Muscle layer of duodenum (tissue), 2 donors: ENCODE measurements at regions not wholly inside any gene's neighbourhood (a gene's known extent, or its start where the extent isn't known, plus 50 kb on each side); places are given as distances from the start of the nearest gene placed in this dataset.
A peak's percentile ranks its signal among the peaks of the same experiment; 100 is the strongest.

Experiments used
- H3K27ac ChIP-seq: one replicate; pipeline ENCODE4 v1.7.0; 2013; ENCODE audit warnings: mild to moderate bottlenecking, low read length
- H3K27me3 ChIP-seq: one replicate; pipeline ENCODE4 v1.7.0; 2013; ENCODE audit warnings: low read depth, mild to moderate bottlenecking, control low read depth, low read length
- H3K36me3 ChIP-seq, 2 donors: one replicate each; pipeline ENCODE4 v1.7.0; 2013; ENCODE audit warnings: low read length in 2 of 2, control low read depth in 1 of 2, mild to moderate bottlenecking in 1 of 2; ENCODE audit not compliant: insufficient read depth in 2 of 2, control insufficient read depth in 1 of 2
- H3K4me1 ChIP-seq, 2 donors: one replicate each; pipeline ENCODE4 v1.7.0; 2013; ENCODE audit warnings: low read length in 2 of 2, mild to moderate bottlenecking in 2 of 2, control low read depth in 1 of 2, moderate library complexity in 1 of 2; ENCODE audit not compliant: insufficient read depth in 2 of 2, control insufficient read depth in 1 of 2
- H3K4me3 ChIP-seq, 2 donors: one replicate each; pipeline ENCODE4 v1.7.0; 2013; ENCODE audit warnings: low read length in 2 of 2, low read depth in 1 of 2, mild to moderate bottlenecking in 1 of 2
- H3K9me3 ChIP-seq, 2 donors: one replicate each; pipeline ENCODE4 v1.7.0; 2013; ENCODE audit warnings: low read length in 2 of 2, control low read depth in 1 of 2, mild to moderate bottlenecking in 1 of 2; ENCODE audit not compliant: control insufficient read depth in 1 of 2
- donor health status: healthy.

GRCh38 chr2:174667250-174667860, 69.8 kb upstream of the WIPF1 start:
- Histone ChIP-seq H3K27me3 (no peaks in the 10 kb centered on the region), H3K4me3 (no peak overlapping the region), H3K9me3 (no peaks in the 10 kb centered on the region), H3K4me1 (peaks cover 25 to 60% of the 10 kb centered on the region in 2 donors), H3K27ac (peak overlapping the region; percentile 52), H3K36me3 (peaks cover 0 to 2% of the 10 kb centered on the region in 2 donors)

DNA sequence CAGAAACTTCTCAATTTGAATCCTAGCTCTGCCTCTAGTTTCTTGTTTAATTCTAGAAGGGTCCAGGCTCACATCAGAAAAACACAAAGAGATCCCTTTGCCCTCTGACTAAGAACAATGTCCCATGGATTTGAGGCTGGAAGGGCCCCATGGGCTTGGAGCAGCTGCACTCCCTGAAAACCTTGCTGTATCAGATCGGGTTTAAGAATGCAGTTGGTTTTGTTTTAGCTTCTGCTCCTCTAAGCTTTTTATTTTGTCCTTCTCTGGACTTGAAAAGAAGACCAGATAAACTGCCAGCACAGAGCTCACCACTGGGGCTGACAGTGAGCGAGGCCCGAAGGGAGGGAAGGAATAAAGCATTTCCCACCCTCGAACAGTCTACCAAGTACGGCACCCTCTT, 69.2 kb upstream of the WIPF1 start:
- H3K36me3 ChIP-seq: peaks cover 0 to 2% of the 10 kb centered on the region in 2 donors
- H3K4me1 ChIP-seq: peaks cover 25 to 62% of the 10 kb centered on the region in 2 donors
- no peaks in the 10 kb centered on the region for H3K27me3 ChIP-seq
- H3K27ac ChIP-seq: peak overlapping the region; percentile 52
- H3K9me3 ChIP-seq: no peaks in the 10 kb centered on the region
- no peak overlapping the region for H3K4me3 ChIP-seq

- Histone ChIP-seq H3K4me1 (peaks cover 25 to 62% of the 10 kb centered on the region in 2 donors), H3K4me3 (no peak overlapping the region), H3K9me3 (no peaks in the 10 kb centered on the region), H3K27me3 (no peaks in the 10 kb centered on the region), H3K27ac (peak overlapping the region; percentile 52), H3K36me3 (peaks cover 0 to 2% of the 10 kb centered on the region in 2 donors)
Measured at GRCh38 chr2:174666312-174666711, 68.7 kb upstream of the WIPF1 start.

- peaks cover 25 to 60% of the 10 kb centered on the region in 2 donors for H3K4me1 ChIP-seq
- peak overlapping the region; percentile 61 for H3K27ac ChIP-seq
- peak overlapping the region in 1 of 2 donors; percentile 13 for H3K4me3 ChIP-seq
Measured at GRCh38 chr2:174664084-174664759, 66.6 kb upstream of the WIPF1 start.

DNA sequence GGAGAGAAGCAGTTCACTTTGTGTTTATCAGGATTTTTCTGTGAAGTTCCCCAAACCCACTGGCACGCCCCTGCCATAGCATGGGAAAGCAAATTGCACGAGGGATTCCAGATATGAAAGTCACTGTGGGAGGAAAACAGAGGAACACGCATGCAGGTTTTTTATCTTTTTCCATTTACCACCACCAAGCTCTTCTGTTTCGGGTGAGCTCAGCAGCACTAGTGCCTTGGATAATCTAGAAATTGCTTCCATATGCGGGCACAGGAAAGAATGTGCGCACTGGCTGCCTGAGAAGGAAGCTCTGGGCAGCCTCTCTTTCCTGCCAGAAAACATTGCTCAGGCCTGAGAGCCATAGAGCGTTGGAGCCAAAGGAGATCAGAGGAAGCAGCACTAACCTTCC, 65.9 kb upstream of the WIPF1 start:
- Histone ChIP-seq H3K27ac (peak overlapping the region; percentile 61), H3K4me3 (peak overlapping the region in 1 of 2 donors; percentile 13), H3K4me1 (peaks cover 22 to 58% of the 10 kb centered on the region in 2 donors), H3K9me3 (no peaks in the 10 kb centered on the region), H3K27me3 (no peaks in the 10 kb centered on the region), H3K36me3 (peaks cover 0 to 2% of the 10 kb centered on the region in 2 donors)

More at GRCh38 chr2:174664084-174664759, 66.6 kb upstream of the WIPF1 start:
- Histone ChIP-seq H3K36me3 (peaks cover 0 to 2% of the 10 kb centered on the region in 2 donors), H3K9me3 (no peaks in the 10 kb centered on the region), H3K27me3 (no peaks in the 10 kb centered on the region)

GRCh38 chr2:174662859-174663258, 65.3 kb upstream of the WIPF1 start:
- peak overlapping the region; percentile 50 for H3K27ac ChIP-seq

GRCh38 chr2:174662459-174662858, 64.9 kb upstream of the WIPF1 start:
- H3K36me3 ChIP-seq: no peaks in the 10 kb centered on the region
- H3K9me3 ChIP-seq: no peaks in the 10 kb centered on the region
- no peak overlapping the region for H3K27ac ChIP-seq
- no peaks in the 10 kb centered on the region for H3K27me3 ChIP-seq
- H3K4me3 ChIP-seq: no peak overlapping the region
- H3K4me1 ChIP-seq: peaks cover 11 to 47% of the 10 kb centered on the region in 2 donors

More at GRCh38 chr2:174662859-174663258, 65.3 kb upstream of the WIPF1 start:
- Histone ChIP-seq H3K9me3 (no peaks in the 10 kb centered on the region), H3K36me3 (no peaks in the 10 kb centered on the region), H3K4me1 (peaks cover 15 to 51% of the 10 kb centered on the region in 2 donors), H3K27me3 (no peaks in the 10 kb centered on the region), H3K4me3 (no peak overlapping the region)

DNA sequence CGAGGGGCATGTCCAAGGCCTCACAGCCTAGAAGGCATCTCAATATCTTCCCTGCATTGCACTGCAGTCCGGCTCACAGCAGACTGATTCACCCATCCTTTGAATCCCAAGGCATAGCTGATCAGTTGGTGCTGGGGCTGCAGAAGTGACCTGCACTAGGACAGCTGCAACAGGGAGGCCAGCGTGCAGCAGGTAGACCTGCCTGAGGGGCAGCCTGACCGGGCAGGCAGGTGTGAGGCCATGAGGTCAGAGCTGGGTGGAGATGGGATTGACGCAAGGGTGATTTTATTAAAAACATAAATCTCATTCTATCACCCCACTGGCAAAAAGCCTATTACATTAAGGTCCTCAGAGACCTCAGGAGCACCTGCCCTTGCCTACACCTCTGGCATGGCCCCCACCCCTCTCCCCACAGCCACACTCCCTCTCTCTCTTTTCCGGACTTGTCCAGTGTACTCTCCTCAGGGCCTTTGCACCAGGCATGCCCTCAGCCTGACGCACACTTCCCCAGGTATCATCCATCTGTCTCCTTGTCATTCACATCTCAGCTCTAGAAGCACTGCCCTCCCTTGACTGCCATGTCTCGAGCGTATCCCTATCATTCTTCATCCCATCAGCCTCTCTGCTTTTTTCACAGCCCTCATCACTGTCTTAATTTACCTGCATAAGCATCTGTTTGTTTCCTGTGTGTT, 63.5 kb upstream of the WIPF1 start:
- Histone ChIP-seq H3K4me1 (peaks cover 0 to 48% of the 10 kb centered on the region in 2 donors), H3K4me3 (no peak overlapping the region), H3K27me3 (no peaks in the 10 kb centered on the region), H3K27ac (no peak overlapping the region), H3K9me3 (peaks cover 0 to under 1% of the 10 kb centered on the region in 2 donors), H3K36me3 (peaks cover 0 to 4% of the 10 kb centered on the region in 2 donors)

DNA sequence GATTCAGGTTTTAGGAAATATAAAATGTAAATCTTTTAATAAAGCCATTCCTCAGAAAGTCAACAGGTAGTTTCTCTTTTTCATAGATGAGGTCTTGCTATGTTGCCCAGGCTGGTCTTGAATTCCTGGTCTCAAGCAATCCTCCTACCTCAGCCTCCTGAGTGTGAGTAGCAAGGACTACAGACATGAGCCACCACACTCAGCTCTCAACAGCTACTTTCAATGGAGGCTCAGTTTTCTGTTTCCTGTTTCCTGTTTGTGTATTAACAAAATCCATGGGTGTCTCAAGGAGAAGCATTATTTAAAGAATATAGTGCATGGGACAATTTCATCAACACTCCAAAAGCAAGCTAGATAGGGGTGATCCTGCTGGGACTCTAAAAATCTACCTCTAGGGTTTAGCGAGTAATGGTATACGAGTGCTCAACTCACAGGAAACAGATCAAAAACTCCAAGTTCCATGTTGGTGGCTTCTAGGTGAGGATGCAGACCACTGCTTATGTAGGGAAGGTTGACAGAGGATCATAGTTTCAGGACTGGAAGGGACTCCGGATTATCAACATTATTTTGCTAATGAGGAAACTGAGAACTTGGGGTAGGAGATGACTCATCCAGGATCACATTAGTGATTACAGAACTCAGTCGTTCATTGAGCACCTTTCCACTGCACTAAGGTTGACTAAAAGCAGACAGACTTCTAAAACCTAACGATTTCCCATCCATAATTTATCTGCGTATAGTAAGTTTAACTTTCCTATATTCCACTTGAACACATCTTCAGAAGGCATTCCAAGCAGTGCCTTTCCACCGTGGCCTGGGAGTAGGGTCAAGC, 61.7 kb upstream of the WIPF1 start:
- Histone ChIP-seq H3K36me3 (peaks cover 0 to 8% of the 10 kb centered on the region in 2 donors), H3K4me1 (peaks cover 0 to 41% of the 10 kb centered on the region in 2 donors), H3K4me3 (no peak overlapping the region), H3K9me3 (peaks cover 0 to 4% of the 10 kb centered on the region in 2 donors), H3K27ac (no peak overlapping the region), H3K27me3 (no peaks in the 10 kb centered on the region)

DNA sequence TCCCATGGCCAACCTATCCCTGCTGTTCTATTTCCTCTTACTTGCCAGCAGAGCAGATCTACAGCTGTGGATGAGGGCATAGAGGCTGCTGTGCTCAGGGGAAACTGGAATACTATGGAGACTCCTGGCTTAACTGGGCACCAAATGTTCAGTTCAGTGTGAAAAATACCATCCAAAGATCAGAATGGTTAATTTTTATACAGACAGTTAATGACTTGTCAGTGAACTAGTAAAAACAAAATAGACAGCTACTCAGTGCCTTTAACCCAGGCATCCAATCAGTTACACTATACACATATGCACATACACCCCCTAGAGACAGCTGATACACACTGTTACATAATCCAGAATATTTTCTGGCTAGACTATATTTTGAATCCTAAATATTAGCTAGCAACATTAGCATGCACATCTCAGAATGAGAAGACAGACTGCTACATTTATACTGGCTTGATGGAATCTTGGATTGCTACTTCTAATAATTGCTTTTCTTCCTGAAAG, 59.1 kb upstream of the WIPF1 start:
- H3K27me3 ChIP-seq: no peaks in the 10 kb centered on the region
- H3K36me3 ChIP-seq: peaks cover 0 to 8% of the 10 kb centered on the region in 2 donors
- peaks cover 0 to 22% of the 10 kb centered on the region in 2 donors for H3K4me1 ChIP-seq
- no peak overlapping the region for H3K27ac ChIP-seq
- peaks cover 0 to 4% of the 10 kb centered on the region in 2 donors for H3K9me3 ChIP-seq
- H3K4me3 ChIP-seq: no peak overlapping the region
